ENCODE measurements at regions not wholly inside any gene's neighbourhood (a gene's known extent, or its start where the extent isn't known, plus 50 kb on each side); places are given as distances from the start of the nearest gene placed in this dataset.

DNA sequence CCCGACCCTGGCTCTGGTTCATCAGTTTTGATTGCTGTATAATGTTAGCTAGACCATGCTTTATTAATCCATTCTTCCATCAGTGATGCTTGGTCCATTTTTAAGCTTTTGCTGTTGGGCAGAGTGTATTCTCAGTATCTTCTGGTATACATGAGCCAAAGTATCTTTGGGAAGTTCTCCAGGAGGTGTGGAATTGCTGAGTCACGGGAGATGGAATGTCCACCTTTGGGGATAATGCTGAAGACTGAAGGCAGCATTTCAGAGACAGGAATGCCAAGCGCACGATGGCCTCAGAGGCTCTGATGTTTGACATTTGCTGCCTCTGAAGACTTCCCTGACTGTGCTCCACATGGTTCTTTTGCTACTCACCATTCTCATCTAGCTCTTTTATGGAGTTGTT lies 266.3 kb upstream of the KAZN start:
- Histone ChIP-seq H3K36me3 (ENCODE audit: control insufficient read depth in 2 of 2, extremely low read depth in 1 of 2, insufficient read depth in 2 of 2, low read length in 2 of 2) (no peaks in the 10 kb centered on the region), H3K4me2 (ENCODE audit: insufficient read depth, low read length) (no peak overlapping the region), H2AFZ (ENCODE audit: low read depth, low read length) (no peak overlapping the region), H4K20me1 (replicated peaks; ENCODE audit: control insufficient read depth, extremely low read depth, insufficient read depth, low read length) (no peaks in the 10 kb centered on the region), H3K4me1 (ENCODE audit: control insufficient read depth, extremely low read depth, insufficient read depth, low read length) (no peaks in the 10 kb centered on the region), H3K79me2 (ENCODE audit: control insufficient read depth, insufficient read depth, low read length) (no peaks in the 10 kb centered on the region), H3K4me3 (replicated peaks in 1 of 3; ENCODE audit: insufficient read depth in 1 of 3, low read depth in 1 of 3, low read length in 3 of 3) (no peak overlapping the region), H3K27ac (ENCODE audit: insufficient read depth, low read depth, low read length) (no peak overlapping the region), H3K9me3 (replicated peaks; ENCODE audit: control insufficient read depth, insufficient read depth, low read length) (peaks cover 3% of the 10 kb centered on the region), H3K27me3 (ENCODE audit: control insufficient read depth in 2 of 2, insufficient read depth in 2 of 2, low read length in 2 of 2) (no peaks in the 10 kb centered on the region), H3K9me1 (replicated peaks; ENCODE audit: control insufficient read depth, extremely low read depth, insufficient read depth, low read length) (no peaks in the 10 kb centered on the region), H3K9ac (replicated peaks; ENCODE audit: extremely low read depth, insufficient read depth, low read length) (no peak overlapping the region)
- DNase-seq (ENCODE audit: low read depth, low spot score) (no peak), FAIRE-seq (no peak)
- no TSS peak for BruUV-seq (replicated peaks)
- POLR2A ChIA-PET = no interaction called here
- CTCF ChIA-PET = no interaction called here
- dilution Hi-C loops (cut with MboI; ENCODE audit: extremely low pct_ligation_motif_present, low sequenced_read_pairs) (no loop called here), intact Hi-C loops (cut with micrococcal nuclease) (no loop called here)
- TF ChIP-seq GATA2 (IDR thresholded peaks at IDR 0.05; ENCODE audit: insufficient read depth, insufficient read length, low read depth, low read length) (no peak), MYC (IDR thresholded peaks at IDR 0.05; ENCODE audit: low read depth, low read length) (no peak), JUN (IDR thresholded peaks at IDR 0.05; ENCODE audit: borderline replicate concordance, insufficient read depth, insufficient read length, low read depth) (no peak), FOS (IDR thresholded peaks at IDR 0.05; ENCODE audit: borderline replicate concordance, insufficient read depth, low read length) (no peak), POLR2A (IDR thresholded peaks at IDR 0.05; ENCODE audit: low read depth, low read length) (no peak), EZH2 (IDR thresholded peaks at IDR 0.05; ENCODE audit: borderline replicate concordance, low read depth, low read length, severe bottlenecking) (no peak), CTCF (IDR thresholded peaks at IDR 0.05; ENCODE audit: extremely low read depth in 1 of 2, insufficient read depth in 1 of 2, low read depth in 1 of 2, low read length in 2 of 2) (no peak), POLR2AphosphoS5 (IDR thresholded peaks at IDR 0.05; ENCODE audit: insufficient read depth, low read depth, low read length) (no peak), MAX (IDR thresholded peaks at IDR 0.05; ENCODE audit: insufficient read depth, insufficient read length) (no peak)
